VCaP (cell line): ENCODE measurements at regions not wholly inside any gene's neighbourhood (a gene's known extent, or its start where the extent isn't known, plus 50 kb on each side); places are given as distances from the start of the nearest gene placed in this dataset.

Source experiments
- H3K27ac ChIP-seq: fragments of 450-650 bp; 2 replicates; pipeline ENCODE4 v1.5.1; 2017
- CTCF ChIP-seq: fragments of 450-650 bp; conservative IDR thresholded peaks from 2 replicates; pipeline ENCODE4 v1.5.1; 2017; ENCODE audit warnings: mild to moderate bottlenecking, moderate library complexity

- TF ChIP-seq CTCF, result no peak
Measured at GRCh38 chr15:62795171-62795570, 247.4 kb upstream of the TPM1 start.

GRCh38 chr15:62795700-62796695, 246.5 kb upstream of the TPM1 start:
- TF ChIP-seq CTCF, result no peak
- H3K27ac ChIP-seq, result no peak overlapping the region

More at GRCh38 chr15:62795171-62795570, 247.4 kb upstream of the TPM1 start:
- H3K27ac ChIP-seq, result no peak overlapping the region

- no peak overlapping the region for H3K27ac ChIP-seq
- no peak for TF ChIP-seq CTCF
Measured at GRCh38 chr15:62797171-62797570, 245.4 kb upstream of the TPM1 start.

GRCh38 chr15:62798536-62798935, 244.0 kb upstream of the TPM1 start:
- no peak overlapping the region for H3K27ac ChIP-seq
- no peak for TF ChIP-seq CTCF

- no peak for TF ChIP-seq CTCF
- no peak overlapping the region for H3K27ac ChIP-seq
Measured at GRCh38 chr15:62799037-62799436, 243.5 kb upstream of the TPM1 start.

- no peak overlapping the region for H3K27ac ChIP-seq
- no peak for TF ChIP-seq CTCF
Measured at GRCh38 chr15:62799919-62800318, 242.6 kb upstream of the TPM1 start.

- TF ChIP-seq CTCF, result no peak
- H3K27ac ChIP-seq, result no peak overlapping the region
Measured at GRCh38 chr15:62802612-62803011, 239.9 kb upstream of the TPM1 start.
